ENCODE measurements at regions not wholly inside any gene's neighbourhood (a gene's known extent, or its start where the extent isn't known, plus 50 kb on each side); places are given as distances from the start of the nearest gene placed in this dataset.

- in situ Hi-C loops (cut with MboI; ENCODE audit: low sequenced_read_pairs, unreplicated experiment): no loop called here
- DNase-seq (ENCODE audit: low spot score): no peak
- no peak for TF ChIP-seq CTCF (IDR thresholded peaks at IDR 0.05; ENCODE audit: borderline replicate concordance, control extremely low read depth, extremely low read depth, insufficient read depth, missing control alignments)
Observed at GRCh38 chr2:15818318-15818753, 122.0 kb upstream of the MYCN start.

- no peak for DNase-seq (ENCODE audit: low spot score)
- TF ChIP-seq CTCF (IDR thresholded peaks at IDR 0.05; ENCODE audit: borderline replicate concordance, control extremely low read depth, extremely low read depth, insufficient read depth, missing control alignments): no peak
- in situ Hi-C loops (cut with MboI; ENCODE audit: low sequenced_read_pairs, unreplicated experiment): no loop called here
Observed at GRCh38 chr2:15818881-15819280, 121.5 kb upstream of the MYCN start.

GRCh38 chr2:15819562-15820256 is 120.6 kb upstream of the MYCN start:
- in situ Hi-C loops (cut with MboI; ENCODE audit: low sequenced_read_pairs, unreplicated experiment): no loop called here
- DNase-seq (ENCODE audit: low spot score): no peak

GRCh38 chr2:15820257-15820566 is 120.1 kb upstream of the MYCN start:
- in situ Hi-C loops (cut with MboI; ENCODE audit: low sequenced_read_pairs, unreplicated experiment): no loop called here
- DNase-seq (ENCODE audit: low spot score): no peak
- TF ChIP-seq CTCF (IDR thresholded peaks at IDR 0.05; ENCODE audit: borderline replicate concordance, control extremely low read depth, extremely low read depth, insufficient read depth, missing control alignments): no peak

More at GRCh38 chr2:15819562-15820256, 120.6 kb upstream of the MYCN start:
- TF ChIP-seq CTCF (IDR thresholded peaks at IDR 0.05; ENCODE audit: borderline replicate concordance, control extremely low read depth, extremely low read depth, insufficient read depth, missing control alignments): no peak

GRCh38 chr2:15820927-15821326 is 119.4 kb upstream of the MYCN start:
- in situ Hi-C loops (cut with MboI; ENCODE audit: low sequenced_read_pairs, unreplicated experiment): no loop called here
- DNase-seq (ENCODE audit: low spot score): no peak
- TF ChIP-seq CTCF (IDR thresholded peaks at IDR 0.05; ENCODE audit: borderline replicate concordance, control extremely low read depth, extremely low read depth, insufficient read depth, missing control alignments): no peak

- in situ Hi-C loops (cut with MboI; ENCODE audit: low sequenced_read_pairs, unreplicated experiment): no loop called here
- no peak for TF ChIP-seq CTCF (IDR thresholded peaks at IDR 0.05; ENCODE audit: borderline replicate concordance, control extremely low read depth, extremely low read depth, insufficient read depth, missing control alignments)
- no peak for DNase-seq (ENCODE audit: low spot score)
Observed at GRCh38 chr2:15822151-15823044, 118.0 kb upstream of the MYCN start.
